ENCODE measurements at regions not wholly inside any gene's neighbourhood (a gene's known extent, or its start where the extent isn't known, plus 50 kb on each side); places are given as distances from the start of the nearest gene placed in this dataset.

DNA sequence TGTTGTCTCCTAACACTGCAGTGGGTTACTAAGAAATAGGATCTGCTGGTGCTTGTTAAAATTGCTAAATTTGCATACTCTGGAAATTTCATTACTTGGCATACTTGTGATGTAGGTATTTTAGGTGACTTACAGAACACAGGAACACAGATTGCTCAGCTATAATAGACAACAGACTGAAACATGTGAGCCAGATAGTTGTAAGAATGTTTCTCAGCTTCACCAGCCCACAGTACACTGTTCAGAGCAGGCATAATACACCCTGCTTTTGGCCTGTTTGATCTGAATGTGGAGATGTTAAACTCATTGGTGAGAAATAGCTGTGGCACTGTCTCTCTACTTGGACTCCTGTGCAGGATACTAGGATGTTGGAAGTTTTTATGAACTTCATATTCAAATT is 275.7 kb downstream of the CSNK1G3 start:
- TF ChIP-seq POLR2A (IDR thresholded peaks at IDR 0.05) = no peak
- TF ChIP-seq, protein P1, sequence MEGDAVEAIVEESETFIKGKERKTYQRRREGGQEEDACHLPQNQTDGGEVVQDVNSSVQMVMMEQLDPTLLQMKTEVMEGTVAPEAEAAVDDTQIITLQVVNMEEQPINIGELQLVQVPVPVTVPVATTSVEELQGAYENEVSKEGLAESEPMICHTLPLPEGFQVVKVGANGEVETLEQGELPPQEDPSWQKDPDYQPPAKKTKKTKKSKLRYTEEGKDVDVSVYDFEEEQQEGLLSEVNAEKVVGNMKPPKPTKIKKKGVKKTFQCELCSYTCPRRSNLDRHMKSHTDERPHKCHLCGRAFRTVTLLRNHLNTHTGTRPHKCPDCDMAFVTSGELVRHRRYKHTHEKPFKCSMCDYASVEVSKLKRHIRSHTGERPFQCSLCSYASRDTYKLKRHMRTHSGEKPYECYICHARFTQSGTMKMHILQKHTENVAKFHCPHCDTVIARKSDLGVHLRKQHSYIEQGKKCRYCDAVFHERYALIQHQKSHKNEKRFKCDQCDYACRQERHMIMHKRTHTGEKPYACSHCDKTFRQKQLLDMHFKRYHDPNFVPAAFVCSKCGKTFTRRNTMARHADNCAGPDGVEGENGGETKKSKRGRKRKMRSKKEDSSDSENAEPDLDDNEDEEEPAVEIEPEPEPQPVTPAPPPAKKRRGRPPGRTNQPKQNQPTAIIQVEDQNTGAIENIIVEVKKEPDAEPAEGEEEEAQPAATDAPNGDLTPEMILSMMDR (IDR thresholded peaks at IDR 0.05) = no peak
- no peak for TF ChIP-seq EP300 (IDR thresholded peaks at IDR 0.05)
- no peak for TF ChIP-seq POLR2AphosphoS5 (IDR thresholded peaks at IDR 0.05)

Data from stomach (tissue), 4 donors.